ENCODE measurements at regions not wholly inside any gene's neighbourhood (a gene's known extent, or its start where the extent isn't known, plus 50 kb on each side); places are given as distances from the start of the nearest gene placed in this dataset.

DNA sequence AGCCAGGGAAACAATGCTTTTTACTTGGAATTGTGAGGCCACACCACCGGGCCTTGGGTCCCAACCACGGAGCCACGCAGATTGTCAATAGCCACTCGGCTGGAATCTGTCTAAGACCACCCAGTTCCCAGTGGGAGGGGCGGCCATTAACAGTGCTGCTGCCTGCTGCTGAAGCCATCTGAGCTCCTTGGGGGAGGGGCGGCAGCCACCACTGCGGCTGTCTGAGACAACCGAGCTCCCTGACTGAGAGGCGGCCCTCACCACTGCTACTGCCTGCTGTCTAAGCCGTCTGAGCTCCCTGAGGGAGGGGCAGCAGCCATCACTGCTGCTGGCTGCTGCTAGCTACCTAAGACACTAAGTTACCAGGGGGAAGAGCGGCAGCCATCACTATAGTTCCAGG lies 64.3 kb downstream of the DMRTA2 start:
- Histone ChIP-seq H3K27me3 (ENCODE audit: insufficient read depth, poor library complexity, severe bottlenecking) (no peaks in the 10 kb centered on the region), H3K27ac (ENCODE audit: poor library complexity, severe bottlenecking) (no peak overlapping the region), H3K4me1 (ENCODE audit: insufficient read depth, poor library complexity, severe bottlenecking) (no peaks in the 10 kb centered on the region), H3K9me3 (ENCODE audit: severe bottlenecking) (no peaks in the 10 kb centered on the region), H3K4me3 (ENCODE audit: severe bottlenecking) (no peak overlapping the region), H3K36me3 (ENCODE audit: low read depth) (no peaks in the 10 kb centered on the region)
- TF ChIP-seq, protein P1, sequence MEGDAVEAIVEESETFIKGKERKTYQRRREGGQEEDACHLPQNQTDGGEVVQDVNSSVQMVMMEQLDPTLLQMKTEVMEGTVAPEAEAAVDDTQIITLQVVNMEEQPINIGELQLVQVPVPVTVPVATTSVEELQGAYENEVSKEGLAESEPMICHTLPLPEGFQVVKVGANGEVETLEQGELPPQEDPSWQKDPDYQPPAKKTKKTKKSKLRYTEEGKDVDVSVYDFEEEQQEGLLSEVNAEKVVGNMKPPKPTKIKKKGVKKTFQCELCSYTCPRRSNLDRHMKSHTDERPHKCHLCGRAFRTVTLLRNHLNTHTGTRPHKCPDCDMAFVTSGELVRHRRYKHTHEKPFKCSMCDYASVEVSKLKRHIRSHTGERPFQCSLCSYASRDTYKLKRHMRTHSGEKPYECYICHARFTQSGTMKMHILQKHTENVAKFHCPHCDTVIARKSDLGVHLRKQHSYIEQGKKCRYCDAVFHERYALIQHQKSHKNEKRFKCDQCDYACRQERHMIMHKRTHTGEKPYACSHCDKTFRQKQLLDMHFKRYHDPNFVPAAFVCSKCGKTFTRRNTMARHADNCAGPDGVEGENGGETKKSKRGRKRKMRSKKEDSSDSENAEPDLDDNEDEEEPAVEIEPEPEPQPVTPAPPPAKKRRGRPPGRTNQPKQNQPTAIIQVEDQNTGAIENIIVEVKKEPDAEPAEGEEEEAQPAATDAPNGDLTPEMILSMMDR (IDR thresholded peaks at IDR 0.05; ENCODE audit: poor library complexity, severe bottlenecking), result no peak
- no peak for ATAC-seq (ENCODE audit: low read depth)
- no peak for DNase-seq (ENCODE audit: low spot score)

DNA sequence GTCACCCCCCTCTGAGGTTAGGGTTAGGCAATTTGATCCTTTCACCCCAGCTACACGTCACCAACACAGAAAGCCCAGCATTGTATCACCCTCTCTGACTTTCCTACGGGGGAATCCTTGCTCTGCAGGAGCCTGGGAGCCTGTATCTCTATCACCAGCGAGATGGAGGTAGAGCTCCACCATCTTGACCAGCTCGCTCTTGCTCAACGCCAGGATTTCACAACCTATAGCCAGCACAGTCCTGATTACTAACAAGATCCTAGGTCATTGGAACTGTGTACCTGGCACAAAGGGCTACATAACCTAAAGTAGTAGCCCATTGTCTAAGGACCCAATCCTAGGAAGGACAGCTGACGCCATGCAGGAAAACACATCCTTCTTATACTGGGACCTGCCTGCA lies 66.1 kb downstream of the DMRTA2 start:
- no peaks in the 10 kb centered on the region for H3K9me3 ChIP-seq (ENCODE audit: severe bottlenecking)
- H3K36me3 ChIP-seq (ENCODE audit: low read depth), result no peaks in the 10 kb centered on the region
- no peak overlapping the region for H3K4me3 ChIP-seq (ENCODE audit: severe bottlenecking)
- no peak for DNase-seq (ENCODE audit: low spot score)
- H3K27ac ChIP-seq (ENCODE audit: poor library complexity, severe bottlenecking), result no peak overlapping the region
- H3K27me3 ChIP-seq (ENCODE audit: insufficient read depth, poor library complexity, severe bottlenecking), result no peaks in the 10 kb centered on the region
- H3K4me1 ChIP-seq (ENCODE audit: insufficient read depth, poor library complexity, severe bottlenecking), result no peaks in the 10 kb centered on the region
- ATAC-seq (ENCODE audit: low read depth), result no peak
- TF ChIP-seq, protein P1 (IDR thresholded peaks at IDR 0.05; ENCODE audit: poor library complexity, severe bottlenecking), result no peak

- TF ChIP-seq, protein P1 (IDR thresholded peaks at IDR 0.05; ENCODE audit: poor library complexity, severe bottlenecking), result no peak
- Histone ChIP-seq H3K4me3 (ENCODE audit: severe bottlenecking) (no peak overlapping the region), H3K4me1 (ENCODE audit: insufficient read depth, poor library complexity, severe bottlenecking) (no peaks in the 10 kb centered on the region), H3K9me3 (ENCODE audit: severe bottlenecking) (no peaks in the 10 kb centered on the region), H3K27ac (ENCODE audit: poor library complexity, severe bottlenecking) (no peak overlapping the region), H3K27me3 (ENCODE audit: insufficient read depth, poor library complexity, severe bottlenecking) (no peaks in the 10 kb centered on the region), H3K36me3 (ENCODE audit: low read depth) (no peaks in the 10 kb centered on the region)
- ATAC-seq (ENCODE audit: low read depth) (no peak), DNase-seq (ENCODE audit: low spot score) (no peak)
Measured at GRCh38 chr1:50354813-50355212, 68.4 kb downstream of the DMRTA2 start.

DNA sequence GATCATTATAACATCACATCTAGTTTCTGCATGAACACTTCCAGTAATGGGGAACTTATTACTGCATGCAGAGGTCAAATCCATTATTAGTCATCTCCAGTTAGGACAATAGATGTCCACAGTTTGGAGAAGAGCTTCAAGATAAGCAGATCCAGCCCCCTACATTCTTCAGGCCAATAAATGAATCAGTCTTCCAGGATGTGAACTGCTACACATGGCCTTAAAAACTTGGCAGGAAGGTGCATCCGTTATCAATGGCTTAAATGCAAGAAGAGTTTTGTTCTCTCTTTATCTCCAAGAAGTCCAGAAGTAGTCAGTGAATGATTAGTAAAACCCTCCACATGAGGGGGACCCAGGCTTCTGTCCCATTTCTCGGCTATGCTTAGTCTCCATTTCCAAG lies 70.8 kb downstream of the DMRTA2 start:
- Histone ChIP-seq H3K9me3 (ENCODE audit: severe bottlenecking) (no peaks in the 10 kb centered on the region), H3K27me3 (ENCODE audit: insufficient read depth, poor library complexity, severe bottlenecking) (no peaks in the 10 kb centered on the region), H3K4me1 (ENCODE audit: insufficient read depth, poor library complexity, severe bottlenecking) (no peaks in the 10 kb centered on the region), H3K4me3 (ENCODE audit: severe bottlenecking) (no peak overlapping the region), H3K27ac (ENCODE audit: poor library complexity, severe bottlenecking) (no peak overlapping the region), H3K36me3 (ENCODE audit: low read depth) (no peaks in the 10 kb centered on the region)
- TF ChIP-seq, protein P1 (IDR thresholded peaks at IDR 0.05; ENCODE audit: poor library complexity, severe bottlenecking), result no peak
- DNase-seq (ENCODE audit: low spot score), result no peak
- ATAC-seq (ENCODE audit: low read depth), result no peak

DNA sequence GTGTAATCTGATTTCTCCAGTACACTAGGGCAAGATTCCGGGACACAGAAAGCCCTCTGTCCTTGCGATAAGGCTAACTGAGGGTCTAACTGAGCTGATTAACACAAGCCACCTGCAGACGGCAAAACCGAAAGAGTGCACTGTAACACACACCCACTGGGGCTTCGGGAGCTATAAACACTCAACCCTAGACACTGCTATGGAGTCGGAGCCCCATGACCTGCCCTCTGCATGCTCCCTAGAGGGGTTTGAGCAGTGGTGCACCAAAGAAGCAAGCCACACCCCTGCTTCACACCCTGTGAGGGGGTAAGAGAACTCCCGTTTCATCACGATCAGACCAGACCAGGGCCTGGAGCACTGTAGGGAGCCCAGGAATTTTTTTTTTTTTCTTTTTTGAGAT lies 72.4 kb downstream of the DMRTA2 start:
- no peak overlapping the region for H3K4me3 ChIP-seq (ENCODE audit: severe bottlenecking)
- H3K9me3 ChIP-seq (ENCODE audit: severe bottlenecking), result no peaks in the 10 kb centered on the region
- no peaks in the 10 kb centered on the region for H3K4me1 ChIP-seq (ENCODE audit: insufficient read depth, poor library complexity, severe bottlenecking)
- no peak for DNase-seq (ENCODE audit: low spot score)
- no peak for ATAC-seq (ENCODE audit: low read depth)
- H3K36me3 ChIP-seq (ENCODE audit: low read depth), result no peaks in the 10 kb centered on the region
- TF ChIP-seq, protein P1 (IDR thresholded peaks at IDR 0.05; ENCODE audit: poor library complexity, severe bottlenecking), result no peak
- no peaks in the 10 kb centered on the region for H3K27me3 ChIP-seq (ENCODE audit: insufficient read depth, poor library complexity, severe bottlenecking)
- no peak overlapping the region for H3K27ac ChIP-seq (ENCODE audit: poor library complexity, severe bottlenecking)
